UCSD-AML1 (cell line): ENCODE measurements at regions not wholly inside any gene's neighbourhood (a gene's known extent, or its start where the extent isn't known, plus 50 kb on each side); places are given as distances from the start of the nearest gene placed in this dataset.

ENCODE experiments used
- DNase-seq: peaks from one replicate; lab custom pipeline; 2025; ENCODE audit not compliant: unreplicated experiment; lab: John Stamatoyannopoulos, UW

DNA sequence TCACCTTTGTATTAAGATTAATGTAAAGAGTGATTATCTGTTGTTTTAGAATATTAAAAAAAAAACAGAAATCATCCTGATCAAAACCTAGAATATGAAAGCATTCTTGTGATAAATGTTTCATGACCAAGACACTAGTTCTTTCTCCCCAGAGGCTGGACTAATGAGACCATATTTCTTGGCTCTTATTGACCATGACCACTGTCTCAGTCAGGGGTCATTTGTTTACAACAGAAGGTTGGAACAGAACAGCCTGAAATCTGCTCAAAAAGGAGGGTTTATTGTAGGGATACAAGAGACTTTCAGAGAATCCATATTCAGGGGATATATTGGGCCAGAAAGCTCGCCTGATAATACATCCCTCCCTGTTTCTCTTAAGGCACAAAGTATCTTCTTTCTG lies 87.7 kb downstream of the TMEM30B start:
- DNase-seq, result no peak

GRCh38 chr14:61192989-61193388 lies 88.1 kb downstream of the TMEM30B start:
- no peak for DNase-seq

DNA sequence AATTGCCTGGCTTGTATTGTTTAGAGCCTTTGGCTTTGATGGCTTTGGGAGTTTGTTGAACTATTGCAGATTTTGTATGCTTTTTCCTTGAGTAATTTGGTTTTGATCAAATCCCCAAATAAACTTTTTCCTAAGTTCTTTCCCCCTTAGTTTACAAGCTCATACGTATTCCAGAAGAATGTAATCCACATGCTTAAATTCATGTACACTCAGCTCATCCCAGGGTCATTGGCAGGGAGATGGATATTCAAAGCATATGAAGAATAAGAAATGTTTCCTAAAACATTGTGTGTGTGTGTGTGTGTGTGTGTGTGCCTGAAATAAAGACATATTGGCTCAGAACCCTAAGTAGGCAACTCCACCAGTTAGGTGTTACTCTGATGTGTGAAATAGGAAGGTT lies 89.4 kb downstream of the TMEM30B start:
- no peak for DNase-seq

- no peak for DNase-seq
Measured at GRCh38 chr14:61190341-61190740, 90.8 kb downstream of the TMEM30B start.

DNA sequence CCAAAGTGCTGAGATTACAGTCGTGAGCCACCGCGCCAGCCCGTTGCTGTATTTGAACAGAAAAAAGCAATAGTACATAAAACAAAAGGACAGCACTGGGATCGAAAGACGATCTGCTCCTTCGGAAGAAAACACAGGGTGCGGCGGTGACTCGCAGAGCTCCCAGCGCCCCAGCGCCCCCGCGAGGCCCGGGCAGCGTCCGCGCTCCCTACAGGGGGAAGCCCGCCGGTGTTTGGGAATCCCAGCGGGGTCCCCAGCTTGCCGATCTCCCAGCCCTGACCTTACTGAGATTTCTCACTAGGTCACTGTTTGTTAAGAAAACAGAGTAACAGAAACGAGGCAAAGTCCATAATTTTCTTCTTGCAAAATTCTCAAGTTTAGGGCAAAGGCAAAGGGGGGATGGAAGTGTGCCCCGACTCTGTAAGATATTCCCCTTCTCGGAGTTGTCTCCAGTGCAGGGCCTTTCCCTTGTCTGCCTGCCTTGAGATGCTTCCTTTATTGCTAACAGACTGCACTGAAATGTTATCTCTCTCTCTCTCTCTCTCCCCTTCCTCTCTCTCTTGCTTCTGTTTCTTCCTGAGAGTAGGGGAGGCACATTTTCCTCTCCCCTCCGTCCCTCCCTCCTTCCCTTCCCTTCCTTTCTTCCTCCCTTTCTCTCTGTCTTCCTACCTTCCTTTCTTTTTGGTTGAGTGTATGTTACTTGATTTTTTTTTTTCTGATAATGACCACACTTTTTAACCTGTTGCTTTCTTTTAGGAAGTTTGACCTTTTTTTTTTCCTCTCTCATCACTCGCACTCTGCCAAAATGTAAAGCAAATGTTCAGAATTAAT lies 91.9 kb downstream of the TMEM30B start:
- DNase-seq, result no peak

DNA sequence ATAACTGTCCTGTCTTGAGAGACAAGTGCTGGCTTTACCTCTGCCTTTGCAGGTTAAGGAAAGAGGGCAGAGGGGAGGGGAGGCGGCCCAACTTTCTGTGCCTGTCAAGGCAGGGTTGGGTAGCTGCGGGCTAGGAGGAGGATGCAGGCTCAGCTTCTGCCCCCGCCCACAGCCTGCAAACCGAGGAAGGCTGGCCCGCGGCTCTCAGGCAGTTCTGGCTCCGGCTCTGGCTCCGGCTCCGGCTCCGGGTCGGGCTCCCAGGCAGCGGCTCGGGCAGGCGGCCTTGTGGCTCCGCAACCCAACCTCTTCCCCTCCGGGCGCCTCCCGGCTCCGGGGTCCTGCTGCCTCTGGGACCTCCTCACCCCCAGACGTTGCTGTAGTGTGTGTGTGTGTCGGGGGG lies 92.9 kb downstream of the TMEM30B start:
- DNase-seq, result no peak

DNA sequence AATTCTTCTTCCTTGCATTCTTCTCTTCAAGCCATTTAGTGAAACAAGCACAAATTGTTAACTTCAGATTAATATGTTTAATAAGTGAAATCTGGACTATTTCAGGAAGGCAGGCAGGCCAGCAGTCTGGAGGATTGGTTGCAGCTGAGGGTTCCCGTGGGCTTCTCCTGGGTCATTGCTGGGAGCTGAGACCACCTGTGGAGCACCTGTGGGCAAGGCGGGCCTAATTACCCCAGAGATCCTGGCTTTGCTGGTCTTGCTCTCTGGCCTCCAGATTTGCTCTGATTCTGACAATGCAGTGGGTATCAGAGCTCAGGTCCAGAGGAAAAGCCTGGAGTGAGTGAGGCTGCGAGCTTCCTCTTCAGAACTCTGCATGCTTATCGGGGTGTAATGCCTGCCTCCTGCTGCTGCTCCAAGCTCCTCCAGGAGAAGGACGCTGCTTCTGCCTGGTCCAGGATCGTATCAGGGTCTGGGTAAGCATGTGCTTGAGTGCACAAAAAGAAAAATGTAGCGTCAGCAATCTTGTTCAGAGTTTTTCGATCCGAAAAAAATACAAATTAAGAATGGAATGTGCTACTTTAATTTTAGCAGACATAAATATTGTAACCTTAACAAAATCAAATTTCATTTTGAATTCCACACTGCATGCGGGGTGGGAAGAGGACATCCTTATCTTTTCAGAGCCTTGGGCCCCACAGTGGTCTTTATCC lies 93.8 kb downstream of the TMEM30B start:
- DNase-seq, result no peak

- DNase-seq, result no peak
Measured at GRCh38 chr14:61186341-61187195, 94.6 kb downstream of the TMEM30B start.

DNA sequence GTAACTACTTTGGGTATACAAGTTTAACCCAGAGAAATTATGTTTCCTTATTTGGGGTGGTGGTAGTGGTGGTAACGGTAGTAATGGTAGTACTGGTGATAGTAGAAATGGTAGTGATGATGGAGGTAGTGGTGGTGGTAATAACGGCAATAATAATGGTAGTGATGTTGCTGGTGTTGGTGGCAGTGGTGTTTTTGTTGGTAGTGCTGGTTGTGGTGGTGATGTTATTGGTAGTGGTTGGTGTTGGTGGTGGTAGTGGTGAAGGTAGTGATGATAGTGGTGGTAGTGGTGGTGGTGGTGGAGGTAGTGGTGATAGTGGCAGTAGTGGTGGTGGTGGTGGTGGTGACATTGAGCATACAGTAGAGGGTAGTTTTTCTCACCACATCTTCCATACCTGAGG lies 95.6 kb downstream of the TMEM30B start:
- no peak for DNase-seq

- no peak for DNase-seq
Measured at GRCh38 chr14:61184112-61184511, 97.0 kb downstream of the TMEM30B start.

DNA sequence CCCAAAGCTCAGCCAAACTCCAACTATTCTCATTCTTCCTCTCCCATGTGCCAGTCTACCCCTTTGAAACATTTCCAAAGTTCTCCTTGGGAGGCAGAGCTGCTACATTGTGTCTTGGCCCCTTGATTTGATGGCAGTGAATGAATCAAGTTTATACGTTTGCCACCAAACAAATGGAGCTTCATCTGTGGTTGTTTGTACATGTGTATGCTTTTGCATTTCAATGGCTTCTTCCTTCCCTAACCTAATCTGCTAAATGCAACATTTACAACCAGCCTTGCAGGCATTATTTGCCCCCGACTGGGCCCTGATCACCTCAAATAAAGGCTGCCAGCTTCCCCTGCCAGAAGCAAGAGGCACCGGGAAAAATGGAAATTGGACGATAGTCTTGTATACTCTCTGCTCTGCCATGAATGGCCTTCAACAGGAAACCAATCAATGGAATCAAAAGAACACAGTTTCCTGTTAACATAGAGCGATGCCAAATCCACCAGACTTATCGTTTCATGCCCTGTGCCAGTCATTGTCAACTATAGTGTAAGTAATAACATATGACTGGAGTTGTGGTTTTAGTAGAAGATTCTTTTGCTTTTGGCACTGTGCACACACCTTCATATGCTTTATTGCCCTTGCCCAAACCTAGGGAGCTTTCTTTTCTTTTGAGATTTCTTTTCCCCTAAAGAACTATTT lies 97.8 kb downstream of the TMEM30B start:
- DNase-seq, result no peak

DNA sequence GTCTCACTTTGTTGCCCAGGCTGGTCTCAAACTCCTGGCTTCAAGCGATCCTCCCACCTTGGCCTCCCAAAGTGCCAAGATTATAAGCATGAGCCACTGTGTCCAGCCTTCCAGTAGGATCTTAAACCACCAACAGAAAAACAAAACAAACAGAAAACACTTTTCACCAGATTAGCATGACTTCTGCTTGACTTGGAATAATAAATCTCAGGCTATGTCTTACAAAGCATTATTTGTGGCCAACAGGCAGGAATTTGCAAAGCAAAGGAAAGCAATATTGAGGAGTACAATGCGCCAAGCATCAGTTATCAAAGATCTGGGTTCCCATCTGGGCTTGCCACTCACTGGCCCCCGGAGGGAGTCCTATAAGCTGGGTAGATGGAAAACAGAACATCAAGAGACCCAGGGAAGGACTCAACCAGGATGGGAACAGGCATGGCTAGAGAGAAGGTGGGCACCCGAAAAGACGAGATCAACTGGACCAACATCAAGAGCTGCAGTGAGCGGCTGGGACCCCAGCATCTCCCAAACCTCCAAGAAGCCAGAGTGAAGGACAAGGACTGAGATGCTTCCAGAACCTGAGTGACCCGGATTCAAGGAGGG lies 101.2 kb downstream of the TMEM30B start:
- DNase-seq, result no peak

DNA sequence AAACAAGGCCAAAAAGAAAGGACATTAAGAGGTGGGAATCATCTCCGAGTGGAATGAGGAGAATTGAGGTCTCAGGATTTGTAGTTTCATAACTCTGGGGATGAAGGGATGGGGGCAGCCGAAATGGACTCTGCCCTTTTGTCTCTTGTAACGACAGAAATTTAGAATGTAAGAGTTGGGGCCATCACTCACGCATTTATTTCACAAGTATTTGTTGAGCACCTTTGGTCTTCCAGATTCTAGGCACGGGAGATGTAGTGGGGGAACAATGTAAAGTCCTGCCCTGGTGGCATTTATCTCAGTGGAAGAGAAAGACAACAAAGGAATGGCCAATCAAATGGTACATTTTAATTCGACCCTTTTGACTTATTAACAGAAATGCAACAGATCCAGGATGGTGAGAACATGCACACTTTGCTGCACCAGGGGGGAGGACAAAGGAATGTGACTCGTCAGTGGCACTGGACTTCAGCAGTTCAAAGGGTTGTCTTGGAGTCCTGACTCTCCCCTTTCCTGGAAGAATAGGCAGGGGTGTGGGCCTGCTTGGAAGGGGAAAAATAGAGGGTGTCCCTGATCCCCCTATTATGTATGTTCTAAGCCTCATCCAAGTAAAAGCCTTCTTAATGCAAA lies 102.0 kb downstream of the TMEM30B start:
- no peak for DNase-seq

DNA sequence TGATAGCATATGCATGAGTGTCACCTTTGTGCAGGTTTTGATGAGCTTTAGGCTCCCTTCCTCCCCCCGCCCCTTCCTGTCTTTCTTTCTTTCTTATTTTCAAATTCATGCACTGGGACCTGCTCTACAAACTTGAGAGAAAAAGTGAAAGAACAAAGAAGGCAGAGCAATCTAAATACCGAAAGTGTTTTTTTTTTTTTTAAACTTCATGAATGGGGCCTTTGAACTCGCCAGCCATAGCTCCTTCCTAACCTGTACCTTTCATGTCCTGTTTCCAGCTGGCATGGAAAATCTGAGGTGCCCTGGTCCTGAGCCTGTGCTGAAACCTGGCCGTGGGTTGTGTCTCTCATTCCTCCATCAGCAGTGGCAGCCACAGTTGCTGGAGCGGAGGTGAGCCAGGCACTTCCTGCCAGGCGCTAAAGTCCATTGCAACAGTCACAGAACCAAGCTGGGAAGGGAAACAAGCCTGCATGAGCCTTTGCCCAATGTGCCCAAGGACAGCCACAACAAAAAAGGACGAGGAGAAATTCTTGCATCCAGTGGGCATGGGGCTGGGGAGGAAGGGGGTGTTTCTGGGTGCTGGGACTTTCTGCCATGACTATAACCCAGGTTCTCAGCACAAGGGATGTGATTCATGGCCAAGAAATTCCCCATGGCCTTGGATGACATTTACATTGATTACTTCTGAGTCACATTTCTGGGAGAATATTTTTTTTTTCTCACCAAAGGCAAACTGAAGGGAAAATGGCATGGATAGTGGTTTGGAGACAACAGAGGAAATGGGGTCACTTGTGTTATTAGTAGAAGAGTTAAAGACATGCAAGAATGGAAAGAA lies 102.7 kb downstream of the TMEM30B start:
- no peak for DNase-seq

GRCh38 chr14:61177279-61178225 lies 103.6 kb downstream of the TMEM30B start:
- no peak for DNase-seq

DNA sequence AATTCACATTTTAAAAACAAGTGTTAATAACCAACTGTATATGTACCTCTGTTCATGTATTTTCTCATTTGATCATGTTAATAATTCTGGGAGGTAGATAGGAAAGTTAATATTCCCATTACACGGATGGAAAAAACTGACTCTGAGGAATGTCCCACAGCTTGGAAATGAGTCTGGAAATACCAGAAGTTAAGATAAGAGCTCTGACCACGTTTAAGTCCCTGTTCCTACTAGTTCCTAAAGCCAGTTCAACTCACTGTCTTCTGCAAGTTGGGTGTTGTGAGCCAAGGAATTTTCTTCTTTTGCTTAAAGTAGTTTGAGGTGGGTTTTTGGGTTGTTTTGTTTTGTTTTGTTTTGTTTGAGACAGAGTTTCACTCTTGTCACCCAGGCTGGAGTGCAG lies 104.5 kb downstream of the TMEM30B start:
- DNase-seq, result no peak

DNA sequence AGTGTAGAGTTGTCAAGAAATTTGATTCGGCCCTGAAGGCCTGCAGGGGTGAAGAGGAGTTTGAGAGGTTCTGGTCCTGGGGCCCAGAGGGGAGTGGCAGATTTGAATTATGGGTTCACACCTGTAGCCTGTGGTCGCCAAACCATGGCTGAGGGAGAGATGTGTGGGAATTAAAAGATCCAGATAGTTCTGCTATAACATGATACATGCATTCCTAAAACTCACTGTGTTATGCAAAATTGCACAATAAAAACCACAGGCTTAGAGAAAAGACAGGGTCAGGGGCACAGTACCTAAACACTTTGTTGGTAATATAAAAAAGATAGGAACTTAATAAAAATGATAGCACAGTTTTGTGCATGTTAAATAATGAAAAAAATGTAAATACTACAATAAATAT lies 106.2 kb downstream of the TMEM30B start:
- no peak for DNase-seq

- no peak for DNase-seq
Measured at GRCh38 chr14:61174441-61174891, 106.7 kb downstream of the TMEM30B start.
